K562 (cell line): ENCODE measurements at regions not wholly inside any gene's neighbourhood (a gene's known extent, or its start where the extent isn't known, plus 50 kb on each side); places are given as distances from the start of the nearest gene placed in this dataset.

Experiments
- ATAC-seq: fragments of 200-7000 bp; cut with Tn5 transposase; 3 replicates; pipeline ENCODE4 v1.9.1; 2020; ENCODE audit warnings: moderate library complexity
- BruUV-seq: library from RNA; stranded (reverse); fragments of 400-500 nt; replicated peaks from 2 replicates; lab custom pipeline; 2021; lab: Mats Ljungman, UMichigan
- CTCF ChIA-PET: fragments of 300-600 bp; formaldehyde crosslinking; extraction: SDS; loops from one replicate; lab custom pipeline; 2021; ENCODE audit warnings: low intra/inter-chr PET ratio; lab: Yijun Ruan, JAX
- POLR2A ChIA-PET: fragments of 300-600, 350-650 bp; sonication (Branson Sonifier 250); formaldehyde crosslinking; extraction: SDS; loops from one replicate; lab custom pipeline; 2021; ENCODE audit warnings: antibody characterized with exemption, inconsistent platforms; lab: Yijun Ruan, JAX
- DNase-seq, 4 experiments: peaks; one replicate each; pipeline versions ENCODE4 v3.0.0 to v3.0.0-alpha.2; 2011 to 2018; ENCODE audit warnings: low spot score in 3 of 4, mixed read lengths in 3 of 4; ENCODE audit errors: extremely low read depth in 1 of 4
- FAIRE-seq: peaks from 2 replicates; lab custom pipeline; 2011; peaks lifted over from hg19 to GRCh38; lab: Jason Lieb, UNC
- H2AFZ ChIP-seq: 2 replicates; pipeline ENCODE4 v1.6.0; 2011; ENCODE audit warnings: low read depth, low read length, control low read depth, inconsistent platforms
- H3K27ac ChIP-seq: fragments of 200-600 bp; 3 replicates; pipeline ENCODE4 v1.8.0; 2011; ENCODE audit warnings: low read depth, mild to moderate bottlenecking, control low read depth, inconsistent platforms, low read length, moderate library complexity, mixed read lengths; ENCODE audit errors: extremely low read depth
- H3K27me3 ChIP-seq, 2 experiments: fragments of 300-600 bp in 1 of 2; 2 replicates in 1 of 2; 3 replicates in 1 of 2; pipeline versions ENCODE4 v1.6.0 to v1.8.0; 2011; ENCODE audit warnings: inconsistent platforms in 2 of 2, low read length in 2 of 2, mild to moderate bottlenecking in 1 of 2, mixed read lengths in 1 of 2, moderate library complexity in 1 of 2; ENCODE audit not compliant: control insufficient read depth in 2 of 2, insufficient read depth in 2 of 2
- H3K36me3 ChIP-seq: fragments of 300-600 bp; 3 replicates; pipeline ENCODE4 v1.8.0; 2011; ENCODE audit warnings: mild to moderate bottlenecking, low read length, inconsistent platforms; ENCODE audit not compliant: control insufficient read depth, insufficient read depth
- H3K4me1 ChIP-seq, 2 experiments: fragments of 200-600 bp in 1 of 2; replicated peaks in 1 of 2; 2 replicates in 1 of 2; 3 replicates in 1 of 2; pipeline versions ENCODE4 v1.5.1 to v1.8.0; 2011; ENCODE audit warnings: inconsistent platforms in 2 of 2, low read length in 2 of 2, mild to moderate bottlenecking in 1 of 2, mixed read lengths in 1 of 2, moderate library complexity in 1 of 2; ENCODE audit not compliant: control insufficient read depth in 2 of 2, insufficient read depth in 2 of 2
- H3K4me2 ChIP-seq: 2 replicates; pipeline ENCODE4 v1.6.1; 2011; ENCODE audit warnings: low read length, control low read depth, inconsistent platforms, mixed read lengths; ENCODE audit not compliant: insufficient read depth
- H3K4me3 ChIP-seq: fragments of 200-600 bp; sonication (generic), shearing (Covaris generic); 2 replicates; pipeline ENCODE4 v1.5.1; 2016; ENCODE audit warnings: control low read depth, inconsistent platforms
- H3K79me2 ChIP-seq: fragments of 200-600 bp; 3 replicates; pipeline ENCODE4 v1.8.0; 2011; ENCODE audit warnings: low read length, inconsistent platforms; ENCODE audit not compliant: control insufficient read depth, insufficient read depth
- H3K9ac ChIP-seq, 2 experiments: 2 replicates each; pipeline versions ENCODE4 v1.6.0 to v1.6.1; 2011; ENCODE audit warnings: low read depth in 2 of 2, low read length in 2 of 2, control low read depth in 1 of 2, inconsistent platforms in 1 of 2, mild to moderate bottlenecking in 1 of 2, mixed read lengths in 1 of 2; ENCODE audit not compliant: insufficient read depth in 1 of 2
- H3K9me1 ChIP-seq: one replicate; pipeline ENCODE4 v1.6.0; 2011; ENCODE audit warnings: inconsistent platforms, mild to moderate bottlenecking, low read length, moderate library complexity; ENCODE audit not compliant: control insufficient read depth, insufficient read depth
- H3K9me3 ChIP-seq: replicated peaks from 2 replicates; pipeline ENCODE4 v1.5.1; 2011; ENCODE audit warnings: low read depth, low read length, inconsistent platforms; ENCODE audit not compliant: control insufficient read depth, insufficient read depth
- H4K20me1 ChIP-seq: replicated peaks from 2 replicates; pipeline ENCODE4 v1.6.1; 2011; ENCODE audit warnings: low read length, inconsistent platforms, mixed read lengths; ENCODE audit not compliant: control insufficient read depth, insufficient read depth
- ASH1L ChIP-seq: fragments of 450-650 bp; IDR thresholded peaks from 2 replicates; pipeline ENCODE4 v1.6.1; 2018; ENCODE audit warnings: borderline replicate concordance, mild to moderate bottlenecking, low read depth; ENCODE audit not compliant: partially characterized antibody
- CBFA2T2 ChIP-seq: fragments of 450-650 bp; conservative IDR thresholded peaks from 2 replicates; pipeline ENCODE4 v1.6.1; 2017; ENCODE audit warnings: mild to moderate bottlenecking
- CBFA2T3 ChIP-seq: fragments of 450-650 bp; IDR thresholded peaks from 2 replicates; pipeline ENCODE4 v1.6.1; 2017
- CEBPG ChIP-seq, 3 experiments: fragments of 200-800 bp in 1 of 3; sonication (Bioruptor generic) in 1 of 3; sonication (generic) in 1 of 3; formaldehyde crosslinking in 1 of 3; IDR thresholded peaks in 2 of 3; conservative IDR thresholded peaks in 1 of 3; 2 replicates each; pipeline versions ENCODE4 v1.6.1 to v1.8.0; 2016 to 2022; ENCODE audit warnings: missing compliant biosample characterization in 2 of 3, missing genetic modification characterization in 2 of 3, mild to moderate bottlenecking in 1 of 3, missing genetic modification reagents in 1 of 3
- E2F3 ChIP-seq: fragments of 250-450 bp; sonication (Bioruptor Pico); IDR thresholded peaks from 2 replicates; pipeline ENCODE4 v1.4.0; 2020; ENCODE audit warnings: mild to moderate bottlenecking
- FIP1L1 ChIP-seq: fragments of 200-400 bp; formaldehyde crosslinking; IDR thresholded peaks from 2 replicates; pipeline ENCODE4 v1.6.1; 2018; ENCODE audit warnings: mild to moderate bottlenecking, low read depth, low read length; ENCODE audit not compliant: poor library complexity, severe bottlenecking
- GATA2 ChIP-seq: sonication (generic); formaldehyde crosslinking; IDR thresholded peaks from 2 replicates; pipeline ENCODE4 v1.4.0; 2020; ENCODE audit warnings: mild to moderate bottlenecking, missing genetic modification reagents
- HMG20A ChIP-seq: fragments of 450-650 bp; formaldehyde crosslinking; conservative IDR thresholded peaks from 2 replicates; pipeline ENCODE4 v1.4.0; 2020; ENCODE audit warnings: mild to moderate bottlenecking, mixed read lengths
- LEF1 ChIP-seq: fragments of 450-650 bp; IDR thresholded peaks from 2 replicates; pipeline ENCODE4 v1.6.1; 2016; ENCODE audit warnings: mild to moderate bottlenecking
- MAZ ChIP-seq, 2 experiments: fragments of 450-650 bp in 1 of 2; sonication (generic) in 1 of 2; formaldehyde crosslinking; IDR thresholded peaks in 1 of 2; conservative IDR thresholded peaks in 1 of 2; 2 replicates each; pipeline versions ENCODE4 v1.4.0 to v1.5.0; 2020; ENCODE audit warnings: mild to moderate bottlenecking in 1 of 2, missing genetic modification reagents in 1 of 2
- MED1 ChIP-seq: sonication (generic); formaldehyde crosslinking; IDR thresholded peaks from 2 replicates; pipeline ENCODE4 v1.8.1; 2023; ENCODE audit warnings: missing genetic modification reagents, borderline replicate concordance
- MTF1 ChIP-seq: fragments of 250-450 bp; sonication (Bioruptor Pico); IDR thresholded peaks from 2 replicates; pipeline ENCODE4 v1.9.0; 2021; ENCODE audit warnings: moderate library complexity, mild to moderate bottlenecking, inconsistent platforms, borderline replicate concordance
- NCOA1 ChIP-seq: fragments of 450-650 bp; IDR thresholded peaks from 2 replicates; pipeline ENCODE4 v1.6.1; 2016; ENCODE audit warnings: low read depth
- NFATC3 ChIP-seq: fragments of 450-650 bp; IDR thresholded peaks from 2 replicates; pipeline ENCODE4 v1.6.1; 2017; ENCODE audit warnings: mild to moderate bottlenecking
- RBM34 ChIP-seq: fragments of 200-400 bp; formaldehyde crosslinking; IDR thresholded peaks from 2 replicates; pipeline ENCODE4 v1.6.1; 2018; ENCODE audit warnings: low read length, borderline replicate concordance; ENCODE audit not compliant: insufficient read depth
- SIN3B ChIP-seq: fragments of 450-650 bp; IDR thresholded peaks from 2 replicates; pipeline ENCODE4 v1.6.1; 2017; ENCODE audit warnings: low read depth, mild to moderate bottlenecking, moderate library complexity
- SLC30A9 ChIP-seq: fragments of 250-450 bp; sonication (Bioruptor Pico); IDR thresholded peaks from 2 replicates; pipeline ENCODE4 v1.8.0; 2022; ENCODE audit warnings: mild to moderate bottlenecking, moderate library complexity
- ZBTB12 ChIP-seq: fragments of 250-450 bp; sonication (Bioruptor Pico); IDR thresholded peaks from 2 replicates; pipeline ENCODE4 v1.4.0; 2020
- WGBS: fragments of 100-300 bp; shearing (Covaris generic); methylation state at CpG from one replicate; pipeline ENCODE4 v1.1.6; 2016; ENCODE audit warnings: low coverage, mixed read lengths; ENCODE audit not compliant: insufficient coverage; ENCODE audit errors: missing lambda C conversion rate; 5-methylcytosine and 5-hydroxymethylcytosine counted together
- in situ Hi-C: fragments of 300-500 bp; cut with MboI; formaldehyde crosslinking; loops from 4 replicates; pipeline ENCODE4 v1.15.0; 2018; ENCODE audit warnings: inconsistent platforms, mixed read lengths
- intact Hi-C: fragments of 100-400 bp; cut with micrococcal nuclease; formaldehyde crosslinking; loops from 2 replicates; pipeline ENCODE4 v1.14.2; 2022
- TF ChIP-seq, protein P1 (sequence below): fragments of 450-650 bp; IDR thresholded peaks from 2 replicates; pipeline ENCODE4 v1.6.1; 2016; ENCODE audit warnings: antibody characterized with exemption

DNA sequence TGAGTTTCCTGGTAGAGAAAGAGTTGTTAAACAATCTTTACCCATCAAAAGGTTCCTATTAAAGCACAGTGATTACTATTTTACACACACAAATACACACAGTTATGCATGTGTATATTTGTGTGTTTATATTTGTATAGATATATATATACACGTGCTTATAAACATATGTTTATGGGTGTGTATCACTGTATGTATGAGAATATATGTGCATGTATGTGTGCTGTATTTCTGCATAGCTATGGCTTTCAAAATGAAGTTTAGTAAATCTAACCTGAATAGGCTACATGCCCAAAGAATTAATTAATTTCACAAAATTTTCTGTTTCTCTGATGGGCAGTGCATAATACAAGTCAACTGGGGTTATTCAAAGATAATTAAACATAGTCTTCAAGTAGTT lies 723.1 kb upstream of the KIRREL3 start:
- CTCF ChIA-PET: no interaction called here
- in situ Hi-C loops: no loop called here
- Histone ChIP-seq H3K9me1 (no peaks in the 10 kb centered on the region), H3K4me1 (no peaks in the 10 kb centered on the region), H3K79me2 (no peaks in the 10 kb centered on the region), H3K27ac (no peak overlapping the region), H2AFZ (no peak overlapping the region), H4K20me1 (no peaks in the 10 kb centered on the region), H3K4me3 (no peak overlapping the region), H3K36me3 (no peaks in the 10 kb centered on the region), H3K27me3 (no peaks in the 10 kb centered on the region), H3K4me2 (no peak overlapping the region), H3K9ac (no peak overlapping the region), H3K9me3 (no peaks in the 10 kb centered on the region; the same call in 1 of the 2 replicates)
- BruUV-seq: no TSS peak
- intact Hi-C loops: no loop called here
- no peak for FAIRE-seq
- no peak for DNase-seq
- WGBS: 0% methylated on average over 1 of the region's 1 CpG
- ATAC-seq: no peak
- POLR2A ChIA-PET: no interaction called here
- TF ChIP-seq MTF1 (CRISPR knock-in tag) (no peak), GATA2 (CRISPR knock-in tag) (no peak), FIP1L1 (no peak), RBM34 (no peak), CBFA2T2 (no peak), LEF1 (no peak), ASH1L (no peak), NFATC3 (no peak), SIN3B (no peak), ZBTB12 (no peak), SLC30A9 (CRISPR knock-in tag) (no peak), NCOA1 (no peak), MED1 (no peak), HMG20A (no peak), E2F3 (CRISPR knock-in tag) (no peak), CEBPG (CRISPR knock-in tag; IDR thresholded peaks at IDR 0.05) (no peak), CEBPG (tag; conservative IDR thresholded peaks at IDR 0.05 in 1 of 2, IDR thresholded peaks at IDR 0.05 in 1 of 2) (no peak), MAZ (CRISPR knock-in tag; conservative IDR thresholded peaks at IDR 0.05 in 1 of 2, IDR thresholded peaks at IDR 0.05 in 1 of 2) (no peak), CBFA2T3 (no peak)
- TF ChIP-seq, protein P1, sequence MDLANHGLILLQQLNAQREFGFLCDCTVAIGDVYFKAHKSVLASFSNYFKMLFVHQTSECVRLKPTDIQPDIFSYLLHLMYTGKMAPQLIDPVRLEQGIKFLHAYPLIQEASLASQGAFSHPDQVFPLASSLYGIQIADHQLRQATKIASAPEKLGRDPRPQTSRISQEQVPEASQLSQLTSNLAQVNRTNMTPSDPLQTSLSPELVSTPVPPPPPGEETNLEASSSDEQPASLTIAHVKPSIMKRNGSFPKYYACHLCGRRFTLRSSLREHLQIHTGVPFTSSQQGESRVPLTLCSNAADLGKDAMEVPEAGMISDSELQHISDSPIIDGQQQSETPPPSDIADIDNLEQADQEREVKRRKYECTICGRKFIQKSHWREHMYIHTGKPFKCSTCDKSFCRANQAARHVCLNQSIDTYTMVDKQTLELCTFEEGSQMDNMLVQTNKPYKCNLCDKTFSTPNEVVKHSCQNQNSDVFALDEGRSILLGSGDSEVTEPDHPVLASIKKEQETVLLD: no peak
